T-helper 2 cell treated with Interferon-gamma antibody and Interleukin-4, amounts not matched to agents 100 ng/mL and 5 ng/mL, for 36 hours (primary cell): ENCODE measurements at regions not wholly inside any gene's neighbourhood (a gene's known extent, or its start where the extent isn't known, plus 50 kb on each side); places are given as distances from the start of the nearest gene placed in this dataset.

ENCODE experiments used
- intact Hi-C: fragments of 100-400 bp; cut with micrococcal nuclease; formaldehyde crosslinking; loops from one replicate; pipeline ENCODE4 v1.15.1; 2023

GRCh38 chr1:68332041-68332440, 99.7 kb upstream of the WLS start:
- intact Hi-C loops: no loop called here

- intact Hi-C loops: no loop called here
These were observed 99.0 kb upstream of the WLS start for GRCh38 chr1:68331117-68331865.

- intact Hi-C loops: no loop called here
These were observed 98.1 kb upstream of the WLS start for GRCh38 chr1:68330391-68330790.

- intact Hi-C loops: no loop called here
These were observed 96.9 kb upstream of the WLS start for GRCh38 chr1:68329096-68329835.

GRCh38 chr1:68328490-68328889, 96.2 kb upstream of the WLS start:
- intact Hi-C loops: no loop called here

GRCh38 chr1:68327414-68327813, 95.1 kb upstream of the WLS start:
- intact Hi-C loops: no loop called here

- intact Hi-C loops: no loop called here
These were observed 94.2 kb upstream of the WLS start for GRCh38 chr1:68326481-68326880.

- intact Hi-C loops: no loop called here
These were observed 92.0 kb upstream of the WLS start for GRCh38 chr1:68324316-68324715.

- intact Hi-C loops: no loop called here
These were observed 90.7 kb upstream of the WLS start for GRCh38 chr1:68322837-68323687.

- intact Hi-C loops: no loop called here
These were observed 89.8 kb upstream of the WLS start for GRCh38 chr1:68322096-68322495.

GRCh38 chr1:68321084-68321685, 88.9 kb upstream of the WLS start:
- intact Hi-C loops: no loop called here

- intact Hi-C loops: no loop called here
These were observed 88.0 kb upstream of the WLS start for GRCh38 chr1:68320349-68320748.

- intact Hi-C loops: no loop called here
These were observed 87.6 kb upstream of the WLS start for GRCh38 chr1:68319907-68320306.

GRCh38 chr1:68317543-68317942, 85.2 kb upstream of the WLS start:
- intact Hi-C loops: no loop called here

- intact Hi-C loops: no loop called here
These were observed 81.9 kb upstream of the WLS start for GRCh38 chr1:68314151-68314780.

- intact Hi-C loops: no loop called here
These were observed 81.4 kb upstream of the WLS start for GRCh38 chr1:68313735-68314134.

GRCh38 chr1:68308034-68308433, 75.7 kb upstream of the WLS start:
- intact Hi-C loops: no loop called here

GRCh38 chr1:68307378-68307787, 75.1 kb upstream of the WLS start:
- intact Hi-C loops: no loop called here

- intact Hi-C loops: no loop called here
These were observed 69.2 kb upstream of the WLS start for GRCh38 chr1:68301471-68302001.

GRCh38 chr1:68294367-68295066, 62.2 kb upstream of the WLS start:
- intact Hi-C loops: no loop called here
